ENCODE measurements at regions not wholly inside any gene's neighbourhood (a gene's known extent, or its start where the extent isn't known, plus 50 kb on each side); places are given as distances from the start of the nearest gene placed in this dataset.
"Not testable (repeated sequence)": the region's sequence is repeated elsewhere in the genome, so short reads cannot be mapped to it uniquely, and the experiment has no call there.

- no peak for ATAC-seq
These were observed 61.0 kb upstream of the SMIM23 start for GRCh38 chr5:171724468-171725204.

DNA sequence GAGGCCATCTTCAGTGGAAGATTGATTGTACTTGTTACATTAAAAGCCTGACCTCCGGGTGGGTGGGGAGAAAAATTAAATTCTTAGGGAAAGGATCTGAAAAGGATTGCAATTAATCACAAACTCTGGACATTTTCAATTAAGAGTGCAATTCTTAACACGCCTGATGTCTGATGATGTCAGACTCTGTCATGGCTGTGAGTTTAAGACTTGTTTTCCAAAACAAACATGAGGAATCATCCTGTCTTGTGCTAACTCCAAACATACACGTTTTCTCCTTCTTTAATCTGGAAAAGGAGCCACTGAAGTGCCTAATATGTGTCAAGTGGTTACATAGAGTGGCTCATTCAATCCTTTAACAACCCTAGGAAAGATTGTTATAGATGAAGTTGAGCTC is 60.4 kb upstream of the SMIM23 start:
- no peak for ATAC-seq

DNA sequence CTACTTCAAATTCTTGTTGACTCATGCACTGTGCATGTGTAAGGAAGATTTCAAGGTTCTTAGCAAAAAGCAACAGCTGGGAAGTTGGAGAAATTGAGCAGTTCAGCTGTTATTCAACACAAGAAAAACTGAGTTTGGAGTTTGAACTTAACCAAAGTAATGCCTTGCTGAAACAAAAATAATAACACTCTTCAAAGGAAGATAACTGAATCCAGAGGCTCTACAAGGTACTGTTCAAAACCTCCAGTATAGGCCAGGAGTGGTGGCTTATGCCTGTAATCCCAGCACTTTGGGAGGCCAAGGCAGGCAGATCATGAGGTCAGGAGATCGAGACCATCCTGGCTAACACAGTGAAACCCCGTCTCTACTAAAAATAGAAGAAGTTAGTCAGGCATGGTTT is 58.8 kb upstream of the SMIM23 start:
- not testable (repeated sequence) for ATAC-seq

DNA sequence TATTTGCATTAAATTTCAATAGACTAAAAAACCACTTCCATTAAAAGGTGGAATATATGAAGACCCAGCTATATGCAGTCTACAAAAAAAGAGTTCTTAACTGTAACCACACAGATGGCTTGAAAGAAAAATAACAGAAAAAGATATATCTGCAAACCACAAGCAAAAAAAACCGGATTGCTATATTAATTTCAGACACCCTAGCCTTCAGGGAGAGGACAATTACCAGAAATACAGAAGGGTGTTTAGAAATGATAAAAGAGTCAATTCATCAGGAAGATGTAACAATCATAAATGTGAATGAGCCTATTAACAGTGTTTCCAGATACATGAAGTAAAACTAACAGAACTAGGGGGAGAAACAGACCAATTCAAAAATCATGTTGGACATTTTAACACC is 56.9 kb upstream of the SMIM23 start:
- no peak for ATAC-seq

All from activated CD4-positive, CD25-positive, alpha-beta regulatory T cell treated with anti-CD3 and anti-CD28 coated beads, Interleukin-2, amount 50 U/mL, for 24 hours (primary cell).